Neural crest cell (in vitro differentiated cells): ENCODE measurements at regions not wholly inside any gene's neighbourhood (a gene's known extent, or its start where the extent isn't known, plus 50 kb on each side); places are given as distances from the start of the nearest gene placed in this dataset.

Experiments used
- DNase-seq: peaks from one replicate; pipeline ENCODE4 v3.0.0; 2021; ENCODE audit warnings: low read depth, mixed read lengths, low spot score
- H3K27ac Mint-ChIP-seq: one replicate; pipeline ENCODE4 v1.8.0; 2021; ENCODE audit warnings: mild to moderate bottlenecking, mixed read lengths; ENCODE audit not compliant: unreplicated experiment
- H3K27me3 Mint-ChIP-seq: 2 replicates; pipeline ENCODE4 v1.8.0; 2021; ENCODE audit warnings: low read depth, mild to moderate bottlenecking, mixed read lengths
- H3K36me3 Mint-ChIP-seq: 2 replicates; pipeline ENCODE4 v1.8.0; 2021; ENCODE audit warnings: low read depth, mild to moderate bottlenecking, mixed read lengths
- H3K4me1 Mint-ChIP-seq: 2 replicates; pipeline ENCODE4 v1.8.0; 2021; ENCODE audit warnings: mixed read lengths
- H3K4me3 Mint-ChIP-seq: one replicate; pipeline ENCODE4 v1.8.0; 2021; ENCODE audit warnings: mild to moderate bottlenecking, mixed read lengths
- H3K9me3 Mint-ChIP-seq: 2 replicates; pipeline ENCODE4 v1.8.0; 2021; ENCODE audit warnings: mixed read lengths
- CTCF ChIP-seq: fragments of 200-600 bp; sonication (generic); conservative IDR thresholded peaks from 2 replicates; pipeline ENCODE4 v1.5.0; 2021; ENCODE audit warnings: antibody characterized with exemption, mild to moderate bottlenecking

GRCh38 chr22:19574247-19574646 is 50.0 kb upstream of the CLDN5 start:
- no peak for DNase-seq
- Mint-ChIP-seq H3K27ac (peak overlapping the region; percentile 27), H3K4me3 (no peak overlapping the region), H3K9me3 (peaks cover 2% of the 10 kb centered on the region), H3K36me3 (no peaks in the 10 kb centered on the region), H3K4me1 (peaks cover 9% of the 10 kb centered on the region), H3K27me3 (no peaks in the 10 kb centered on the region)
- TF ChIP-seq CTCF, result no peak

GRCh38 chr22:19576460-19577421 is 52.5 kb upstream of the CLDN5 start:
- no peaks in the 10 kb centered on the region for H3K36me3 Mint-ChIP-seq
- H3K27ac Mint-ChIP-seq, result no peak overlapping the region
- no peaks in the 10 kb centered on the region for H3K27me3 Mint-ChIP-seq
- no peak overlapping the region for H3K4me3 Mint-ChIP-seq
- H3K4me1 Mint-ChIP-seq, result peaks cover 9% of the 10 kb centered on the region
- H3K9me3 Mint-ChIP-seq, result no peaks in the 10 kb centered on the region
- TF ChIP-seq CTCF, result no peak
- DNase-seq, result no peak

GRCh38 chr22:19577422-19577966 is 53.3 kb upstream of the CLDN5 start:
- no peak overlapping the region for H3K4me3 Mint-ChIP-seq
- peaks cover 9% of the 10 kb centered on the region for H3K4me1 Mint-ChIP-seq
- no peaks in the 10 kb centered on the region for H3K9me3 Mint-ChIP-seq
- no peaks in the 10 kb centered on the region for H3K36me3 Mint-ChIP-seq
- H3K27me3 Mint-ChIP-seq, result no peaks in the 10 kb centered on the region
- TF ChIP-seq CTCF, result no peak
- no peak overlapping the region for H3K27ac Mint-ChIP-seq
- DNase-seq, result no peak

GRCh38 chr22:19578180-19579004 is 54.2 kb upstream of the CLDN5 start:
- H3K4me3 Mint-ChIP-seq, result no peak overlapping the region
- no peak for TF ChIP-seq CTCF
- peaks cover 9% of the 10 kb centered on the region for H3K4me1 Mint-ChIP-seq
- H3K36me3 Mint-ChIP-seq, result no peaks in the 10 kb centered on the region
- no peaks in the 10 kb centered on the region for H3K27me3 Mint-ChIP-seq
- H3K27ac Mint-ChIP-seq, result no peak overlapping the region
- DNase-seq, result no peak
- H3K9me3 Mint-ChIP-seq, result no peaks in the 10 kb centered on the region

GRCh38 chr22:19579115-19579811 is 55.1 kb upstream of the CLDN5 start:
- no peak for TF ChIP-seq CTCF
- Mint-ChIP-seq H3K4me1 (peaks cover 9% of the 10 kb centered on the region), H3K36me3 (no peaks in the 10 kb centered on the region), H3K9me3 (no peaks in the 10 kb centered on the region), H3K4me3 (no peak overlapping the region), H3K27me3 (no peaks in the 10 kb centered on the region), H3K27ac (peak overlapping the region; percentile 19)
- no peak for DNase-seq
